ENCODE measurements at regions not wholly inside any gene's neighbourhood (a gene's known extent, or its start where the extent isn't known, plus 50 kb on each side); places are given as distances from the start of the nearest gene placed in this dataset.

DNA sequence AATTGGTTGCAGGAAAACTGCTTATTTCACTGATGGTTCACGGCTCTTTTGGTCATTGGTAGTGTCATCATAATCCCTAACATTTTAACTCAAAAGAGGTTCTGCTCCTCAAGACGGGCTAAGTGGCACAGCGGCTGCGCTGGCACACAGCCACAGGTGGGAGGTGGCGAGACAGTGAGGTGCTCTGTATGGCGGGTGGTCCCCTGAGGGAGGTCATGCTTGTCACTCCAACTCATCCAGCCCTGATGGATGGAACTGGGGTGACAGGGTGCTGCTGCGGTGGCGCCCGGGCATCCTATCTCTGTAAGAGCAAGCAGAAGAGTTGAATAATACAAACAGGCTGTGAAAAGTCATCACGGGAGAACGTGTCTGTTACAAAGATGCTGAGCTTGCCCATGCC lies 370.2 kb downstream of the SFMBT2 start:
- TF ChIP-seq EP300 (IDR thresholded peaks at IDR 0.05) (no peak), CTCF (IDR thresholded peaks at IDR 0.05) (no peak), POLR2A (IDR thresholded peaks at IDR 0.05) (no peak)
